ENCODE measurements at regions not wholly inside any gene's neighbourhood (a gene's known extent, or its start where the extent isn't known, plus 50 kb on each side); places are given as distances from the start of the nearest gene placed in this dataset.

- TF ChIP-seq, protein P1, sequence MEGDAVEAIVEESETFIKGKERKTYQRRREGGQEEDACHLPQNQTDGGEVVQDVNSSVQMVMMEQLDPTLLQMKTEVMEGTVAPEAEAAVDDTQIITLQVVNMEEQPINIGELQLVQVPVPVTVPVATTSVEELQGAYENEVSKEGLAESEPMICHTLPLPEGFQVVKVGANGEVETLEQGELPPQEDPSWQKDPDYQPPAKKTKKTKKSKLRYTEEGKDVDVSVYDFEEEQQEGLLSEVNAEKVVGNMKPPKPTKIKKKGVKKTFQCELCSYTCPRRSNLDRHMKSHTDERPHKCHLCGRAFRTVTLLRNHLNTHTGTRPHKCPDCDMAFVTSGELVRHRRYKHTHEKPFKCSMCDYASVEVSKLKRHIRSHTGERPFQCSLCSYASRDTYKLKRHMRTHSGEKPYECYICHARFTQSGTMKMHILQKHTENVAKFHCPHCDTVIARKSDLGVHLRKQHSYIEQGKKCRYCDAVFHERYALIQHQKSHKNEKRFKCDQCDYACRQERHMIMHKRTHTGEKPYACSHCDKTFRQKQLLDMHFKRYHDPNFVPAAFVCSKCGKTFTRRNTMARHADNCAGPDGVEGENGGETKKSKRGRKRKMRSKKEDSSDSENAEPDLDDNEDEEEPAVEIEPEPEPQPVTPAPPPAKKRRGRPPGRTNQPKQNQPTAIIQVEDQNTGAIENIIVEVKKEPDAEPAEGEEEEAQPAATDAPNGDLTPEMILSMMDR (IDR thresholded peaks at IDR 0.05 in 2 of 3, conservative IDR thresholded peaks at IDR 0.05 in 1 of 3; ENCODE audit: insufficient read depth in 2 of 3, low read depth in 1 of 3, low read length in 3 of 3), result no peak
- TF ChIP-seq ZNF707 (CRISPR knock-in tag; conservative IDR thresholded peaks at IDR 0.05), result no peak
- TF ChIP-seq TCF7L2 (IDR thresholded peaks at IDR 0.05; ENCODE audit: low read depth, low read length), result no peak
- TF ChIP-seq CHD2 (IDR thresholded peaks at IDR 0.05; ENCODE audit: low read depth, low read length), result no peak
- no peak for TF ChIP-seq EP300 (IDR thresholded peaks at IDR 0.05; ENCODE audit: low read length)
- TF ChIP-seq DEAF1 (CRISPR knock-in tag; IDR thresholded peaks at IDR 0.05), result no peak
- no peak for TF ChIP-seq ZHX1 (conservative IDR thresholded peaks at IDR 0.05; ENCODE audit: low read length)
- no peak for TF ChIP-seq ZNF217 (CRISPR knock-in tag; IDR thresholded peaks at IDR 0.05)
- no peak for TF ChIP-seq STAT6 (CRISPR knock-in tag; IDR thresholded peaks at IDR 0.05)
- TF ChIP-seq HCFC1 (IDR thresholded peaks at IDR 0.05; ENCODE audit: low read depth, low read length), result no peak
- TF ChIP-seq GTF3C2 (IDR thresholded peaks at IDR 0.05; ENCODE audit: borderline replicate concordance, extremely low read depth, insufficient read length), result no peak
- TF ChIP-seq NR0B1 (IDR thresholded peaks at IDR 0.05; ENCODE audit: partially characterized antibody), result no peak
- TF ChIP-seq, protein P2, sequence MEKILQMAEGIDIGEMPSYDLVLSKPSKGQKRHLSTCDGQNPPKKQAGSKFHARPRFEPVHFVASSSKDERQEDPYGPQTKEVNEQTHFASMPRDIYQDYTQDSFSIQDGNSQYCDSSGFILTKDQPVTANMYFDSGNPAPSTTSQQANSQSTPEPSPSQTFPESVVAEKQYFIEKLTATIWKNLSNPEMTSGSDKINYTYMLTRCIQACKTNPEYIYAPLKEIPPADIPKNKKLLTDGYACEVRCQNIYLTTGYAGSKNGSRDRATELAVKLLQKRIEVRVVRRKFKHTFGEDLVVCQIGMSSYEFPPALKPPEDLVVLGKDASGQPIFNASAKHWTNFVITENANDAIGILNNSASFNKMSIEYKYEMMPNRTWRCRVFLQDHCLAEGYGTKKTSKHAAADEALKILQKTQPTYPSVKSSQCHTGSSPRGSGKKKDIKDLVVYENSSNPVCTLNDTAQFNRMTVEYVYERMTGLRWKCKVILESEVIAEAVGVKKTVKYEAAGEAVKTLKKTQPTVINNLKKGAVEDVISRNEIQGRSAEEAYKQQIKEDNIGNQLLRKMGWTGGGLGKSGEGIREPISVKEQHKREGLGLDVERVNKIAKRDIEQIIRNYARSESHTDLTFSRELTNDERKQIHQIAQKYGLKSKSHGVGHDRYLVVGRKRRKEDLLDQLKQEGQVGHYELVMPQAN (IDR thresholded peaks at IDR 0.05; ENCODE audit: borderline replicate concordance), result no peak
Observed at GRCh38 chr10:128518000-128518399, 391.8 kb upstream of the MKI67 start.

All from K562 (cell line).